Activated T-helper 17 cell treated with anti-CD3 and anti-CD28 coated beads, Interleukin-2, amount 50 U/mL, for 72 hours (primary cell): ENCODE measurements at regions not wholly inside any gene's neighbourhood (a gene's known extent, or its start where the extent isn't known, plus 50 kb on each side); places are given as distances from the start of the nearest gene placed in this dataset.
"Not testable (repeated sequence)": the region's sequence is repeated elsewhere in the genome, so short reads cannot be mapped to it uniquely, and the experiment has no call there.

ENCODE experiments used
- ATAC-seq: fragments of 150-1000 bp; cut with Tn5 transposase; replicated peaks from 2 replicates; pipeline ENCODE4 v1.10.0; 2021; ENCODE audit warnings: mild to moderate bottlenecking, moderate library complexity
- H3K27ac Mint-ChIP-seq: one replicate; pipeline ENCODE4 v1.8.0; 2022; ENCODE audit warnings: mixed read lengths
- H3K27me3 Mint-ChIP-seq: one replicate; pipeline ENCODE4 v1.8.0; 2022; ENCODE audit warnings: mixed read lengths
- H3K36me3 Mint-ChIP-seq: one replicate; pipeline ENCODE4 v1.8.0; 2022; ENCODE audit warnings: low read depth, mild to moderate bottlenecking, mixed read lengths
- H3K4me1 Mint-ChIP-seq: one replicate; pipeline ENCODE4 v1.8.0; 2022; ENCODE audit warnings: mixed read lengths
- H3K4me3 Mint-ChIP-seq: one replicate; pipeline ENCODE4 v1.8.0; 2022; ENCODE audit warnings: mild to moderate bottlenecking, mixed read lengths
- H3K9me3 Mint-ChIP-seq: one replicate; pipeline ENCODE4 v1.8.0; 2022; ENCODE audit warnings: mixed read lengths

GRCh38 chr7:121696954-121697353 is 176.0 kb upstream of the PTPRZ1 start:
- Mint-ChIP-seq H3K27me3 (no peaks in the 10 kb centered on the region), H3K4me1 (no peaks in the 10 kb centered on the region), H3K9me3 (peaks cover 5% of the 10 kb centered on the region), H3K27ac (no peak overlapping the region), H3K4me3 (no peak overlapping the region), H3K36me3 (no peaks in the 10 kb centered on the region)
- no peak for ATAC-seq

- H3K27ac Mint-ChIP-seq: no peak overlapping the region
- H3K36me3 Mint-ChIP-seq: no peaks in the 10 kb centered on the region
- ATAC-seq: no peak
- peaks cover 13% of the 10 kb centered on the region for H3K9me3 Mint-ChIP-seq
- H3K4me3 Mint-ChIP-seq: no peak overlapping the region
- no peaks in the 10 kb centered on the region for H3K27me3 Mint-ChIP-seq
- no peaks in the 10 kb centered on the region for H3K4me1 Mint-ChIP-seq
Observed at GRCh38 chr7:121689749-121690148, 183.2 kb upstream of the PTPRZ1 start.

GRCh38 chr7:121681700-121682099 is 191.3 kb upstream of the PTPRZ1 start:
- no peak overlapping the region for H3K4me3 Mint-ChIP-seq
- ATAC-seq: no peak
- H3K27me3 Mint-ChIP-seq: peaks cover 4% of the 10 kb centered on the region
- no peaks in the 10 kb centered on the region for H3K36me3 Mint-ChIP-seq
- no peak overlapping the region for H3K27ac Mint-ChIP-seq
- no peaks in the 10 kb centered on the region for H3K9me3 Mint-ChIP-seq
- no peaks in the 10 kb centered on the region for H3K4me1 Mint-ChIP-seq

GRCh38 chr7:121676168-121676567 is 196.8 kb upstream of the PTPRZ1 start:
- H3K36me3 Mint-ChIP-seq: no peaks in the 10 kb centered on the region
- ATAC-seq: no peak
- H3K27ac Mint-ChIP-seq: no peak overlapping the region
- no peak overlapping the region for H3K4me3 Mint-ChIP-seq
- peaks cover 1% of the 10 kb centered on the region for H3K9me3 Mint-ChIP-seq
- H3K4me1 Mint-ChIP-seq: no peaks in the 10 kb centered on the region
- peaks cover 6% of the 10 kb centered on the region for H3K27me3 Mint-ChIP-seq

GRCh38 chr7:121674455-121674854 is 198.5 kb upstream of the PTPRZ1 start:
- not testable (repeated sequence) for H3K36me3 Mint-ChIP-seq, H3K27me3 Mint-ChIP-seq, H3K9me3 Mint-ChIP-seq, ATAC-seq, H3K4me1 Mint-ChIP-seq, H3K4me3 Mint-ChIP-seq, H3K27ac Mint-ChIP-seq

GRCh38 chr7:121669144-121669543 is 203.8 kb upstream of the PTPRZ1 start:
- Mint-ChIP-seq H3K36me3 (no peaks in the 10 kb centered on the region), H3K4me3 (no peak overlapping the region), H3K27ac (no peak overlapping the region), H3K27me3 (no peaks in the 10 kb centered on the region), H3K4me1 (no peaks in the 10 kb centered on the region), H3K9me3 (peaks cover 3% of the 10 kb centered on the region)
- no peak for ATAC-seq

GRCh38 chr7:121666306-121666705 is 206.7 kb upstream of the PTPRZ1 start:
- no peaks in the 10 kb centered on the region for H3K27me3 Mint-ChIP-seq
- no peak overlapping the region for H3K4me3 Mint-ChIP-seq
- ATAC-seq: no peak
- no peaks in the 10 kb centered on the region for H3K36me3 Mint-ChIP-seq
- peaks cover 3% of the 10 kb centered on the region for H3K9me3 Mint-ChIP-seq
- no peaks in the 10 kb centered on the region for H3K4me1 Mint-ChIP-seq
- no peak overlapping the region for H3K27ac Mint-ChIP-seq

- ATAC-seq: no peak
- H3K27ac Mint-ChIP-seq: no peak overlapping the region
- no peak overlapping the region for H3K4me3 Mint-ChIP-seq
- H3K4me1 Mint-ChIP-seq: no peaks in the 10 kb centered on the region
- H3K9me3 Mint-ChIP-seq: no peaks in the 10 kb centered on the region
- H3K36me3 Mint-ChIP-seq: no peaks in the 10 kb centered on the region
- H3K27me3 Mint-ChIP-seq: no peaks in the 10 kb centered on the region
Observed at GRCh38 chr7:121643320-121643719, 229.6 kb upstream of the PTPRZ1 start.

GRCh38 chr7:121639705-121640104 is 233.3 kb upstream of the PTPRZ1 start:
- no peaks in the 10 kb centered on the region for H3K9me3 Mint-ChIP-seq
- no peak overlapping the region for H3K4me3 Mint-ChIP-seq
- no peaks in the 10 kb centered on the region for H3K36me3 Mint-ChIP-seq
- H3K4me1 Mint-ChIP-seq: no peaks in the 10 kb centered on the region
- no peaks in the 10 kb centered on the region for H3K27me3 Mint-ChIP-seq
- no peak overlapping the region for H3K27ac Mint-ChIP-seq
- no peak for ATAC-seq

- no peaks in the 10 kb centered on the region for H3K36me3 Mint-ChIP-seq
- H3K27ac Mint-ChIP-seq: no peak overlapping the region
- no peaks in the 10 kb centered on the region for H3K4me1 Mint-ChIP-seq
- H3K27me3 Mint-ChIP-seq: no peaks in the 10 kb centered on the region
- no peaks in the 10 kb centered on the region for H3K9me3 Mint-ChIP-seq
- ATAC-seq: no peak
- H3K4me3 Mint-ChIP-seq: no peak overlapping the region
Observed at GRCh38 chr7:121638286-121638685, 234.7 kb upstream of the PTPRZ1 start.

GRCh38 chr7:121634356-121634755 is 238.2 kb upstream of the FAM3C start:
- Mint-ChIP-seq H3K27me3 (no peaks in the 10 kb centered on the region), H3K9me3 (no peaks in the 10 kb centered on the region), H3K36me3 (no peaks in the 10 kb centered on the region), H3K27ac (no peak overlapping the region), H3K4me3 (no peak overlapping the region), H3K4me1 (no peaks in the 10 kb centered on the region)
- ATAC-seq: no peak

GRCh38 chr7:121633186-121633585 is 237.1 kb upstream of the FAM3C start:
- Mint-ChIP-seq H3K4me3 (no peak overlapping the region), H3K27me3 (no peaks in the 10 kb centered on the region), H3K4me1 (no peaks in the 10 kb centered on the region), H3K36me3 (no peaks in the 10 kb centered on the region), H3K9me3 (no peaks in the 10 kb centered on the region), H3K27ac (no peak overlapping the region)
- no peak for ATAC-seq

GRCh38 chr7:121624958-121625357 is 228.8 kb upstream of the FAM3C start:
- Mint-ChIP-seq H3K27me3 (no peaks in the 10 kb centered on the region), H3K27ac (no peak overlapping the region), H3K9me3 (no peaks in the 10 kb centered on the region), H3K36me3 (no peaks in the 10 kb centered on the region), H3K4me3 (no peak overlapping the region), H3K4me1 (no peaks in the 10 kb centered on the region)
- ATAC-seq: no peak

GRCh38 chr7:121623130-121623872 is 227.2 kb upstream of the FAM3C start:
- H3K27me3 Mint-ChIP-seq: no peaks in the 10 kb centered on the region
- H3K4me1 Mint-ChIP-seq: no peaks in the 10 kb centered on the region
- H3K4me3 Mint-ChIP-seq: no peak overlapping the region
- H3K27ac Mint-ChIP-seq: no peak overlapping the region
- no peaks in the 10 kb centered on the region for H3K36me3 Mint-ChIP-seq
- no peaks in the 10 kb centered on the region for H3K9me3 Mint-ChIP-seq
- ATAC-seq: no peak

GRCh38 chr7:121621937-121622336 is 225.8 kb upstream of the FAM3C start:
- no peak for ATAC-seq
- H3K27ac Mint-ChIP-seq: no peak overlapping the region
- H3K4me3 Mint-ChIP-seq: no peak overlapping the region
- H3K4me1 Mint-ChIP-seq: no peaks in the 10 kb centered on the region
- peaks cover 4% of the 10 kb centered on the region for H3K9me3 Mint-ChIP-seq
- H3K36me3 Mint-ChIP-seq: no peaks in the 10 kb centered on the region
- H3K27me3 Mint-ChIP-seq: peaks cover 4% of the 10 kb centered on the region
